IMR-90 (cell line): ENCODE measurements at regions not wholly inside any gene's neighbourhood (a gene's known extent, or its start where the extent isn't known, plus 50 kb on each side); places are given as distances from the start of the nearest gene placed in this dataset.

Experiments
- ATAC-seq: fragments of 200-7000 bp; cut with Tn5 transposase; 2 replicates; pipeline ENCODE4 v1.9.1; 2020; ENCODE audit warnings: low read depth, mild to moderate bottlenecking, moderate library complexity
- BruUV-seq: library from RNA; stranded (reverse); fragments of 400-500 nt; replicated peaks from 2 replicates; lab custom pipeline; 2021; lab: Mats Ljungman, UMichigan
- CTCF ChIA-PET: fragments of 300-600 bp; formaldehyde crosslinking; extraction: SDS; loops from one replicate; lab custom pipeline; 2021; ENCODE audit warnings: antibody characterized with exemption; lab: Yijun Ruan, JAX
- POLR2A ChIA-PET: fragments of 300-600 bp; sonication (Branson Sonifier 250); formaldehyde crosslinking; loops from one replicate; lab custom pipeline; 2022; ENCODE audit warnings: antibody characterized with exemption; ENCODE audit not compliant: unreplicated experiment; lab: Charles Lee
- DNase-seq: peaks from one replicate; pipeline ENCODE4 v3.0.0; 2013
- H2AFZ ChIP-seq: replicated peaks from 2 replicates; pipeline ENCODE3; 2013; ENCODE audit warnings: low read length, mild to moderate bottlenecking; ENCODE audit not compliant: poor library complexity
- H2AK5ac ChIP-seq: 2 replicates; pipeline ENCODE4 v1.6.1; 2013; ENCODE audit warnings: low read depth, low read length, inconsistent platforms
- H2AK9ac ChIP-seq: replicated peaks from 2 replicates; pipeline ENCODE3; 2013; ENCODE audit warnings: mild to moderate bottlenecking, low read depth, low read length, moderate library complexity; ENCODE audit not compliant: poor library complexity
- H2BK120ac ChIP-seq: 2 replicates; pipeline ENCODE4 v1.6.1; 2013; ENCODE audit warnings: low read depth, low read length, inconsistent platforms
- H2BK15ac ChIP-seq: 3 replicates; pipeline ENCODE4 v1.6.1; 2013; ENCODE audit warnings: low read depth, low read length, inconsistent platforms
- H2BK20ac ChIP-seq: 2 replicates; pipeline ENCODE4 v1.6.1; 2013; ENCODE audit warnings: low read depth, mild to moderate bottlenecking, inconsistent platforms, low read length, moderate library complexity
- H2BK5ac ChIP-seq: 2 replicates; pipeline ENCODE4 v1.6.1; 2013; ENCODE audit warnings: mild to moderate bottlenecking, low read depth, low read length, inconsistent platforms; ENCODE audit not compliant: poor library complexity, severe bottlenecking
- H3K14ac ChIP-seq: replicated peaks from 2 replicates; pipeline ENCODE4 v1.6.1; 2013; ENCODE audit warnings: low read depth, low read length, inconsistent platforms
- H3K18ac ChIP-seq: 2 replicates; pipeline ENCODE4 v1.6.1; 2013; ENCODE audit warnings: low read depth, low read length, control low read depth
- H3K23ac ChIP-seq: 2 replicates; pipeline ENCODE4 v1.6.1; 2013; ENCODE audit warnings: low read depth, low read length, inconsistent platforms
- H3K27ac ChIP-seq: 2 replicates; pipeline ENCODE4 v1.5.1; 2013; ENCODE audit warnings: mild to moderate bottlenecking, control low read depth, low read length; ENCODE audit not compliant: insufficient read depth
- H3K27me3 ChIP-seq: 2 replicates; pipeline ENCODE4 v1.6.1; 2013; ENCODE audit warnings: low read length; ENCODE audit not compliant: control insufficient read depth, insufficient read depth
- H3K36me3 ChIP-seq: 2 replicates; pipeline ENCODE4 v1.6.1; 2013; ENCODE audit warnings: low read length, mixed read lengths; ENCODE audit not compliant: control insufficient read depth, insufficient read depth
- H3K4ac ChIP-seq: 2 replicates; pipeline ENCODE4 v1.6.1; 2013; ENCODE audit warnings: low read depth, low read length, inconsistent platforms
- H3K4me1 ChIP-seq: 2 replicates; pipeline ENCODE4 v1.6.1; 2013; ENCODE audit warnings: low read length, mixed read lengths; ENCODE audit not compliant: control insufficient read depth, insufficient read depth
- H3K4me2 ChIP-seq: 2 replicates; pipeline ENCODE4 v1.6.1; 2013; ENCODE audit warnings: low read depth, mild to moderate bottlenecking, control low read depth, low read length, moderate library complexity
- H3K4me3 ChIP-seq: 2 replicates; pipeline ENCODE4 v1.5.1; 2013; ENCODE audit warnings: low read depth, mild to moderate bottlenecking, control low read depth, low read length, moderate library complexity; ENCODE audit not compliant: insufficient read depth
- H3K56ac ChIP-seq: 2 replicates; pipeline ENCODE4 v1.6.1; 2013; ENCODE audit warnings: low read length, inconsistent platforms; ENCODE audit not compliant: insufficient read depth; ENCODE audit errors: extremely low read depth
- H3K79me1 ChIP-seq, 2 experiments: 2 replicates each; pipeline ENCODE4 v1.6.1; 2013; ENCODE audit warnings: low read length in 2 of 2, inconsistent platforms in 1 of 2, low read depth in 1 of 2
- H3K9ac ChIP-seq: 2 replicates; pipeline ENCODE4 v1.6.1; 2013; ENCODE audit warnings: low read depth, low read length, control low read depth
- H3K9me1 ChIP-seq: 2 replicates; pipeline ENCODE4 v1.6.1; 2013; ENCODE audit warnings: low read length, inconsistent platforms; ENCODE audit not compliant: insufficient read depth
- H3K9me3 ChIP-seq: 2 replicates; pipeline ENCODE4 v1.6.1; 2013; ENCODE audit warnings: low read length; ENCODE audit not compliant: control insufficient read depth, insufficient read depth
- H4K20me1 ChIP-seq: 2 replicates; pipeline ENCODE4 v1.6.1; 2013; ENCODE audit warnings: low read length, inconsistent platforms; ENCODE audit not compliant: insufficient read depth
- H4K5ac ChIP-seq: 2 replicates; pipeline ENCODE4 v1.6.1; 2013; ENCODE audit warnings: mild to moderate bottlenecking, low read depth, low read length, control low read depth
- H4K8ac ChIP-seq, 2 experiments: 2 replicates each; pipeline ENCODE4 v1.6.1; 2013; ENCODE audit warnings: low read depth in 2 of 2, low read length in 2 of 2, control low read depth in 1 of 2, inconsistent platforms in 1 of 2
- H4K91ac ChIP-seq: 2 replicates; pipeline ENCODE4 v1.6.1; 2013; ENCODE audit warnings: low read depth, low read length, inconsistent platforms; ENCODE audit not compliant: insufficient read depth
- RCOR1 ChIP-seq: IDR thresholded peaks from 2 replicates; pipeline ENCODE4 v1.6.1; 2012; ENCODE audit warnings: mild to moderate bottlenecking, low read length, improper control_type of control experiment; ENCODE audit not compliant: insufficient replicate concordance
- RFX5 ChIP-seq: IDR thresholded peaks from 2 replicates; pipeline ENCODE4 v1.8.0; 2012; ENCODE audit warnings: low read depth, mild to moderate bottlenecking, low read length, moderate library complexity
- WGBS, 2 experiments: methylation state at CpG; one replicate each; pipeline versions ENCODE4 v1.1.5 to v1.1.7; 2013; ENCODE audit warnings: missing lambda C conversion rate in 2 of 2; ENCODE audit not compliant: insufficient read length in 1 of 2; ENCODE audit errors: extremely low coverage in 2 of 2; 5-methylcytosine and 5-hydroxymethylcytosine counted together
- dilution Hi-C: fragments of 300-500 bp; cut with HindIII; formaldehyde crosslinking; loops from one replicate; pipeline ENCODE4 v1.14.3; 2018; ENCODE audit warnings: low sequenced_read_pairs; ENCODE audit not compliant: unreplicated experiment
- in situ Hi-C: fragments of 300-500 bp; cut with MboI; formaldehyde crosslinking; loops from 3 replicates; pipeline ENCODE4 v1.14.3; 2019; ENCODE audit warnings: low sequenced_read_pairs, inconsistent platforms, mixed read lengths
- intact Hi-C: fragments of 100-400 bp; cut with micrococcal nuclease; formaldehyde crosslinking; loops from 2 replicates; pipeline ENCODE4 v1.10.0; 2022

DNA sequence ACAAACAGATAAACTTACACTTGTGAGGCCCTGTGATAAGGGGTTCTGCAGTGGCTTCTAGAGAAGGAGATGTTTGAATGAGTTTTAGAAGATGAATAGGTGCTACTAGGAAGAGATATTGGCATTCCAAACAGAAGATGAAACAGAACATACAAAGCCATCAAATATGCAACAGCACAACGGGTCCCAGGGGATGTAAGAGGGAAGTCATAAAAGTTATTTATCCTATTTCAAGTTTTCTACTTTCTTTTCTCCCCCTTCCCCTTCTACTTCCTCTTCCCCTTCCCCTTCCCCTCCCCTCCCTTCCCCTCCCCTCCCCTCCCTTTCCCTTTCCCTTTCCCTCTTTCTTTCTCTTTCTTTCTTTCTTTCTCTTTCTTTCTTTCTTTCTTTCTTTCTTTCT, 94.9 kb upstream of the CADM1 start:
- TF ChIP-seq RFX5 = no peak
- no peak for TF ChIP-seq RCOR1
- no peaks in the 10 kb centered on the region for H3K79me1 ChIP-seq
- no peaks in the 10 kb centered on the region for H3K9me3 ChIP-seq
- H2BK15ac ChIP-seq = no peak overlapping the region
- DNase-seq = no peak
- no peak overlapping the region for H4K91ac ChIP-seq
- H2BK5ac ChIP-seq = no peak overlapping the region
- H3K4me3 ChIP-seq = no peak overlapping the region
- H3K27ac ChIP-seq = no peak overlapping the region
- H3K4me2 ChIP-seq = no peak overlapping the region
- H2AK9ac ChIP-seq = no peak overlapping the region
- H3K27me3 ChIP-seq = peaks cover 1% of the 10 kb centered on the region; the same call in 1 of the 2 replicates
- no peak overlapping the region for H2BK20ac ChIP-seq
- no peak overlapping the region for H3K18ac ChIP-seq
- H2BK120ac ChIP-seq = no peak overlapping the region
- POLR2A ChIA-PET = no interaction called here
- no peak overlapping the region for H4K8ac ChIP-seq
- H3K23ac ChIP-seq = no peak overlapping the region
- ATAC-seq = no peak
- H3K14ac ChIP-seq = no peak overlapping the region
- H3K9ac ChIP-seq = no peak overlapping the region
- intact Hi-C loops = no loop called here
- CTCF ChIA-PET = no interaction called here
- WGBS, 2 experiments = no CpG with 5 or more reads among the region's 1 CpG
- H3K36me3 ChIP-seq = no peaks in the 10 kb centered on the region
- no peak overlapping the region for H3K56ac ChIP-seq
- dilution Hi-C loops = no loop called here
- no peak overlapping the region for H2AFZ ChIP-seq
- no peak overlapping the region for H2AK5ac ChIP-seq
- H3K9me1 ChIP-seq = no peaks in the 10 kb centered on the region
- no peak overlapping the region for H3K4ac ChIP-seq
- BruUV-seq = no TSS peak
- H4K5ac ChIP-seq = no peak overlapping the region
- no peaks in the 10 kb centered on the region for H4K20me1 ChIP-seq
- no peaks in the 10 kb centered on the region for H3K4me1 ChIP-seq
- in situ Hi-C loops = no loop called here
